HG03442 (cell line): ENCODE measurements at regions not wholly inside any gene's neighbourhood (a gene's known extent, or its start where the extent isn't known, plus 50 kb on each side); places are given as distances from the start of the nearest gene placed in this dataset.

Experiments
- ATAC-seq: cut with Tn5 transposase; IDR thresholded peaks from one replicate; pipeline ENCODE4 v1.9.1; 2021; ENCODE audit warnings: mild to moderate bottlenecking, moderate library complexity; ENCODE audit not compliant: unreplicated experiment

- no peak for ATAC-seq
Observed at GRCh38 chr15:39194106-39194830, 386.6 kb upstream of the THBS1 start.

- ATAC-seq: no peak
Observed at GRCh38 chr15:39195961-39196486, 384.9 kb upstream of the THBS1 start.

- no peak for ATAC-seq
Observed at GRCh38 chr15:39198044-39199000, 382.6 kb upstream of the THBS1 start.

GRCh38 chr15:39199076-39199475 is 381.8 kb upstream of the THBS1 start:
- no peak for ATAC-seq

- ATAC-seq: no peak
Observed at GRCh38 chr15:39200586-39200985, 380.3 kb upstream of the THBS1 start.

- ATAC-seq: no peak
Observed at GRCh38 chr15:39202641-39203040, 378.2 kb upstream of the THBS1 start.

GRCh38 chr15:39204031-39204430 is 376.8 kb upstream of the THBS1 start:
- no peak for ATAC-seq

GRCh38 chr15:39205081-39205480 is 375.8 kb upstream of the THBS1 start:
- ATAC-seq: no peak

GRCh38 chr15:39205506-39206371 is 375.1 kb upstream of the THBS1 start:
- ATAC-seq: no peak

- ATAC-seq: no peak
Observed at GRCh38 chr15:39207532-39208115, 373.3 kb upstream of the THBS1 start.

GRCh38 chr15:39208187-39208586 is 372.7 kb upstream of the THBS1 start:
- no peak for ATAC-seq

GRCh38 chr15:39209548-39210211 is 371.2 kb upstream of the THBS1 start:
- ATAC-seq: no peak

GRCh38 chr15:39211108-39211979 is 369.5 kb upstream of the THBS1 start:
- no peak for ATAC-seq

- ATAC-seq: no peak
Observed at GRCh38 chr15:39213385-39213840, 367.5 kb upstream of the THBS1 start.

GRCh38 chr15:39215015-39215414 is 365.9 kb upstream of the THBS1 start:
- no peak for ATAC-seq

GRCh38 chr15:39216816-39217215 is 364.1 kb upstream of the THBS1 start:
- no peak for ATAC-seq

- ATAC-seq: no peak
Observed at GRCh38 chr15:39219608-39220007, 361.3 kb upstream of the THBS1 start.

- no peak for ATAC-seq
Observed at GRCh38 chr15:39226169-39226937, 354.5 kb upstream of the THBS1 start.
